DMS79 (cell line): ENCODE measurements at regions not wholly inside any gene's neighbourhood (a gene's known extent, or its start where the extent isn't known, plus 50 kb on each side); places are given as distances from the start of the nearest gene placed in this dataset.
A peak's percentile ranks its signal among the peaks of the same experiment; 100 is the strongest.

Experiments
- DNase-seq: peaks from one replicate; lab custom pipeline; 2025; lab: John Stamatoyannopoulos, UW

DNA sequence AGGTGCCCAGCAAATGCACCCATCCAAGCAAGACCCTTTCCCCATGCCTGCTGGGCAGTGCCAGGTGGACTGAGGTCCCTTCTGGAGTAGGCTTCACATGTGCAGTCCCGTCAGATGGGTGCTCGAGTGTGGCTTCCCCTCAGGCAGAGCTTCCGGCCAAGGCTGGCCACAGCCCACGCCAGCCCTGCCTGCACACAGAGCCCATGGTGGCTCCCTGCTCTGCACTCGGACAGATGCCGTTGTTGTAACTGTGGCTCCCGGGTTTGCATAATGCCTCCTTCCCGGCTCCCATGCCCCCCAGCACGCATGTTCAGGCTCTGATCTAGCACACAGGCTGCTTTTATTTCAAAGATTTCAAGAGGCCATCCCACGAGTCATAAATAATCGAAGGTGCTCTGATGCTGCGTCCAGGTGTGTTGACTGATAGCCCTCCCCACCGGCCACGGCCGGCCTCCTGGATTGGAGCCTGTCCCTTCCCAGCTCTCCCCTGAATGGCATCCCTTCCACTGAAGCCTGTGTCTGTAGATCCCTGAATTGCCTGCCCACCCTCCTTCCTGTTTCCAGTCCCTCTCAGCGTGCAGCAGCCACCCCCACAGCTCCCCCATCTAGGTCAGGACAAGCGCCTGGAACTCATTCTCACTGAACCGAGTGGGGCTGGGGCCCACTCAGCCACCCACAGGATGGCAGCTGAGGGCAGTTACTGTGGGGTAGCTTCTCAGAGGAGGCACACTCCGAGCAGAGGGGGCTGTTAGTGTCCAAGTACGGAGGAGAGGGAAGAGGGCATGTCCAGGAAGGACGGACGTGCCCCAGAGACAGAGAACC lies 100.0 kb upstream of the LINGO1 start:
- no peak for DNase-seq

DNA sequence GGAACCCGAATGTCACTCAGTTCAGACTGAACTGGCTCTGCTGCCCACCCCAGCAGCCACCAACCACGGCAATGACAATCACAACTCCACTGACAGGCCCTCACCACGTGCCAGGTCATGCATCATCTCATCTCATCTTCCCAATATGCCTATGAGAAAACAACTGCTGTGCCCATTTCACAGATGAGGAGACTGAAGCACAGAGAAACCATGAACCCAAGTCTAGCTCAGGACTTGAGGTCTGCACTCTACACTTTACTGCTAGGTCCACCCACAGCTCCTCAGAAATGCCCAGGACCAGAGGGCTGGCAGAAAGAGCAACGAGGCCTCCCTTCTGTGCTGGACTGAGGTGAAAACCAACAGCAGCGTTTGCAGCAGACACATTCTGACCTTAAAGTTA lies 99.2 kb upstream of the LINGO1 start:
- DNase-seq, result no peak

DNA sequence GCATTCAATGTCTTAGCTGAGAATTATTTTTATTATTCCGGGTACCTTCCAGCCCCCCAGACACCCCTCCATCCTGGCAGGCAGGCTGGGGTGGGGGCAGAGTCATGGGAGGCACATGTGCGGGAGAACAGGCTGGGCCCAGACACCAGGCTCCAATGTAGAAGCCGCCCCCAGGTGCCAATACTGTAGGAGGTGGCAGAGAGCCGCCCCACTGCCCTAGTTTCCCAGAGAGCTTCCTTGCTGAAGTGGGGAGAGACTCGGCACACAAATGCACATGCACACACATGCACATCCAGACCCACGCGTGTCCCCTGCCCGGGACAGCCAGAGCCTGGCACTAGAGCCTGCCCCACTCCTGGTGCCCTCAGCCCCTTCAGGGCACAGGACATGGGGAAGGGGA lies 98.4 kb upstream of the LINGO1 start:
- no peak for DNase-seq

DNA sequence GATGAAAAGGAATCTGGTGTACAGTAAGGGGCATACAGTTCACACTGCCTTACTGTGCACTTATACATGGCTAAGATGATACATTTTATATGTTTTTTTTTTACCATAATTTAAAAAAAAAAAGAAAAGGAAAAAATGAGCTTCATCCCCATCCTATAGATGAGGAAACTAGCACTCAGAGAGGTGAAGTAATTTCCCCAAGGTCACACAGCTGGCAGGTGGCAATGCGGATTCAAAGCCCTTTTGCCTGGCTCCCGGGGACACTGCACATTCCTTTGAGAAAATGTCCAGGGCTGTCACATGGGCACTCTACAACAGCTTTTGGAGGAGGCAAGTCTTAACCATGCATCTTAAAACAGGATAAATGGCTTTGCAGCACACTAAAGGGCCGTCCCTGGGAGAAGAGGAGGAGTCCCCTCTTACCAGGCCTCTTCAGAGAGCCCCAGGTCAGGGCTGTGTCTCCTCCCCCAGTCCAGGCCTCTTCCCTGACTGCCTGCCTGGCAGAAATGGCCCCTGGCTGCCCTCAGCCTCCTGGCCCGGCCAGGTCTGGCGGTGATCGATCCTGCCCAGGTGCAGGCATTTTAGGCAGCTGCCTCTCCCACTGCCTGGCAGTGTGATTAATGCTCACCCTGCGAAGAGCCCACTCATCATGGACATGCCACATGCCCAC lies 95.1 kb upstream of the LINGO1 start:
- DNase-seq, result no peak

DNA sequence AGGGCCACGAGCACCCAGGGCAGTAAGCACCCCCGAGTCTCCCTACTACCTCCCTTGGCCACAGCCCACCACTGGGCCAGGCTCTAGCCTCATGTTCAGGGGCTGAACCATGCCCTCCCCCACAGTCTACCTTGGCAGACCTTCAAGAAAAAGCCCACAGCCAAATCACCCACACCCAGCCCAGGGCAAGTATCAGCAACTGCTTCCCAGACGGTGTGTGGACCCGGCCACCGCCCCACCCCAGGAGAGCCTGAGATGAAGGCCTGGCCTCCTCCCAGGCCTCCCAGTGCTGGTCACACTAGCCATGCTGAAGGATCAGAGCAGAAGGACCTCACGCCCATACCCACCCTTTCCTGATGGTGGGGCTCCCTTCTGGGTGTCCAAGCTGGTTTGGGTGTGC lies 92.0 kb upstream of the LINGO1 start:
- no peak for DNase-seq

DNA sequence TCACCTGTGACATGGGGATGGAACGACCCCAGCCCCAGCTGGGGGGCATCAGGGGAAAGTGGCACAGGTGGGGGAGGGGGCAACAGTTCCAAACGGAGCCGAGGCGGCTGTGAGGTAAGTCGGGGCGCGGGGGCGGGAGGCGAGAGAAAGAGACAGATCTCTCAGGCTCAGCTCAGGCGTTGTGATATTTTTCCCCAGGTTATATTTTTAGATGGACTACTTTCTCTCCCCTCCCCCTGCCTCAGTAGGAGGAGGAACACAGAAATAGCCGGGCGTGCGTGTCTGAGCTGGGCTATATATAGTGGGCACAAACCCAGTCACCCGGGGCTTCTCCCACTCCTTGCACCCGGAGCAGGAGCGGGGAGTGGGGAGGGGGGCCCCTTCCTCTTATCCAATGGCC lies 91.0 kb upstream of the LINGO1 start:
- no peak for DNase-seq

DNA sequence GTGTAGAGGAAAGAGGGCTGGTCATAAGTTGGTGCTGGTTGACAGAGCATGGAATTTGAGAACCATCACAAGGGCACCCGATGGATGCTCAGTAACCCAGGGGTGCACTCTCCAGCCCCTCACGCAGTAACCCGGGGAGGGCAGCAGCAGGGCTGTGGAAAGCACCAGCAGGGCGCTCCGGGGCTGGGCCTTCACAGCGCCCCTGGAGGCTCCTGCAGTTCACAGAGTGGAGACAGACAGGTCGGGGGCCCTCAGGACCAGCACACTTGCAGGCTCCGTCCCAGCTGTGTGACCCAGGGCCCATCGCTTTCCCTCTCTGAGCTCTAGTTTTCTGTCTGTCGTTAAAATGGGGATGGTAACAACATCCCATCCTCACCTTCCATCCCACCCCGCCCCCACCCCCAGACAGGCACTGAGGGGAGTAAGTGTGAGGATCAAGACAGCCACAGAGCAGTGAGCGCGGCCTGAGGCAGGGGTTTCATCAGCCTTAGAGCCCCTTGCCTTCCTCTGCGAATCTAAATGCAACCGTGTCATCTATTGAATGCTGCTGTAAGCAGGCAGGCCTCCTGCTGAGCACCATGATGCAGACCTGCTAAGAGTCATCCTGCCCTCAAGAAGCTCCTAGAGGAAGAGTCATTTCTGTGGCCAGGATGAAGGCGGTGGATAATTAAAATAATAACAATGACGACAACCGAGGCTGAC lies 90.2 kb upstream of the LINGO1 start:
- DNase-seq, result no peak

DNA sequence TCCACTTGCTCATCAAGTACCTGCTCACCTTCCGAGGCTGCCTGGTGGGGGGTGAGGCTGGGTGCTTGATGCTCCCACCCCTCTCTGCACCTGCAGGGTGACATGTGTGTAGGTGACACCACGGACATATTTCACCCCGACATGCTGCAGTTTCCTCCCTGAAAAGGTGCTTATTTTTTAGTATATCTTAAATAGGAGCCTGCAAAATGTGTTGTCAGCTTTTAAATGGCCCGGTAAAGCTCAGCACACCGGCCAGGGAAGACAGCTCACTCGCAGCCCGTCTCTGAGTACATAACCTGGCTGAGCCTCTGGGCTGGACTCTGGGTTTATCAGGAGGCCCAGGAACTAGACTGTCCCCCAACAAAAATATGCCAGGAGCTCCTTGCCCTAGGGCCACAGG lies 89.3 kb upstream of the LINGO1 start:
- no peak for DNase-seq

DNA sequence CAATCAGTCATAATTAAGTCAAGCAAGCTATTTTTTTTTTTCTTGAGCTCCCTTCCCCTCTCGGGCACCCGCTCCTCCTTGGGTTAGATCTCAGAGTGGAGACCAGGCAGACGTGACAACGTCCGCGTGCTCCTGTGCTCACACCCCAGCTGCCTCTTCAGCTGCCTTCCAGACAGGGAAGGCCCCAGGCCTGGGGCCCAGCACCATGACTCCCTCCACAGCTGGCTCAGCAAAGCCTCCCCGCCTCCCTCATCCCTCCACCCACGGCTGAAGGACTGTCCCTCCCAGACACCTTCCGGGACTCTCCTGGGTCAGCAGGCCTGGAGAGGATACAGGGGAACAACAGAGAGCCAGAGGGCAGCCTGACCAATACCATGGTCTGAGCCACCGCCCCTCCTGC lies 87.9 kb upstream of the LINGO1 start:
- DNase-seq, result no peak

DNA sequence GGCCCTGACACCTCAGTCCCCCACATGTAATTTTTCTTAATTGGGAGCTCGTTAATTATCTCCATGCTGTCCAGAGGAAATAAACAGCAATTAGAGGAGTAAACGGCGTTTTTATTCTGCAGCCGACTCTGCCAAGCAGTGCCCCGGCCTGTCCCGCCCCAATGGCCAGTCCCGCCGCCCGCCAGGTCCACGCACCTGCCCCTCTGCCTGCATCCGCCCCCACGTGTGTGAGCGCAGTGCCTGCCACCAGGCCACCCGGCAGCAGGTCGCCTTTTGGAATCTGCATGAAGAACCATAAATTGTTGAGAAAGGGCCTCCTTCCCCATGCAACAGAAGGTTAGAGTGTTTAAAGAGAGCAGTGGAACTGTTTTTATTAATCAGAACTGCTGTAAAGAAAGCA lies 87.5 kb upstream of the LINGO1 start:
- DNase-seq, result no peak

DNA sequence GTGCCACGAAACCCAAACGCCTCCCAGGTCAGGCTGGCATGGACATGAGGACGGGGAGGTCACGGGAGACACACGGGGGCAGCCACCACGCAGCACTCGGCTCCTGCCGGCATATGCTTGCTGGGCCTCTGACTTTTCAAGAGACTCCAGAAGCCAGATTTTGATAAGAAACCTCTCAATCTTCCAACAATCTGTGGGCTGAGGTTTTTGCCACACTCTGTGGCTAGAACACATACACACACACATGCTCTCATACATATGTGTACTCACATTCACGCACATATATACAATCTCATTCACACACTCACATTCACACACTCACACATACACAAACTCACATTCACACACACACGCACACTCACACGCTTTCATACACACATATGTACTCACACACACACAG lies 86.7 kb upstream of the LINGO1 start:
- DNase-seq, result no peak

DNA sequence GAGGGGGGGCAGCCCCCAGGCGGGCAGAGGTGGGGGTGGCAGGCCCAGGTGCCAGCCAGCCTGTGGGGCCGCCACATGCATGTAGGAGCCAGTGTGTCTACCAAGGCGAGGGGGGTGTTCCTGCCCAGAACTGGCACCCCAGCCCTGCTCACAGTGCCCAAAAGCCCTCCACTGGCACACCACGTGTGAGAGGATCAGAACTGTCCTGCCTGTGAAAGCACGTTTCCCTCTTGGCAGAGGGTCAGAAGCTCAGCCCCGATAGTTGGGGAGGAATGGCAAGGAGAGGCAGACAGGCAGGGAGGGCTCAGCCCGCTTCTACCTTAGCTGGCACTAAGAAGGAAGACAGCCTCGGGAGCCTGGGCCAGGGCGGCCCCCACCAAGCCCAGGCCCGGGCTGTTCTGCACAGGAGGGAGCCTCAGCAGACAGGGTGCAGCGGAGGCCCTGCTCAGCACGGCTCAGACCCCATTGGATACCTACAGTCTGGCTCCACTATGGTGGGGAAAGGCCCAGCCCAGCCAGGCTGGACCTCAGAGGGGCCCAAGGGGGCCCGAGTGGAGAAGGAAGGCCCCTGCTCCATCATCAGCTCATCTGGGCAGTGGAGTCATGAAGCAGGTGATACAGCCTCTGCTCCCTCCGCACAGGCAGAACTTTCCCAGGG lies 84.8 kb upstream of the LINGO1 start:
- peak; percentile 59 for DNase-seq

DNA sequence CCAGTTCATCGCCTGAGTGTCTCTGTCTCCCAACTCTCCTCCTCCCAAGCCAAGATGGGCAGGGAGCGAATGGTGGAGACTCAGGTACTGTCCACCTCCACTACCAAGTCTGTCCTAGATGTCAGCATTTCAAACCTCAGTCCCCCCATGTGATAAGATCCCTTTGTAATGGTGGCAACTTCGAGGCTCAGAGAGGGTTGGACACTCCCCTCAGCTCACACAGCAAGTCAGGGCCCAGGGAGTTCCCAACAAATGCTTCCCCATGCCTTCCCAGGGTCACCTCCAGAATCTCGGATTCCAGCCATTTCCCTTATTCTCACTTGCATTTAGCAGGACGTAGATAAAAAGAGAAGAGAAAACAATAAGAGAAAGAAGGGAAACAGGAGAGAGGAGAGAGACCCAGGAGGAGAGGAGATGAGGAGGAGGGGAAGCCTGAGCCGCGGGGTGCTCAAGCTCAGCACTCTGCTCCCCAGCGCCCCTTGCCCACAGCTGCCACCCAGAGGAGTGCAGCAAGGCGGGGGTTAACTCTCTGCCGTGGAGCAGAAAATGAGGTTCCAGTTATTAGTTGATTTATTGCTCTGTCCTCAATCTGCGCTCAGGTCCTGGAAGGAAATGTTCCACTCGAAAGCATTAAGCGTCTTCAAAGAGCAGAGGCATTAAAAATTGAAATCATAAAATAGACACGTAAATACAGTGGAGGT lies 84.1 kb upstream of the LINGO1 start:
- DNase-seq, result peak; percentile 59

DNA sequence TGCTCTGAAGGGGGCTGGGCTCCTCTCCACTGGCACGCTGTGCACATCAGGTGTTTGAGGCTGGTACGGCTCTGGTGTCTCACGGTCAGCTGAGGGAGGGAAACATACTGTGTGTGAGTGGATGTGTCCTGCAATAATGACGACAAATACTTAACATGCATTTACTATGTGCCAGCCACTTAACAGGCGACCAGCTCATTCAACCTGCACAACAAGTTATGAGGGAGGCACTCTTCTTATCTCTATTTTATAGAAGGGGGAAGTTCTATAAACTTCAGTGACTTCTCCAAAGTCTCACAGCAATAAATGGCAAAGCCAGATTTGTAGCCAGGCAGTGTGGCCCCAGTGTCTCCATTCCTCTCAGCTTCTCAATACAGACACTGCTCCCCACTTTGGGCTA lies 83.1 kb upstream of the LINGO1 start:
- no peak for DNase-seq

DNA sequence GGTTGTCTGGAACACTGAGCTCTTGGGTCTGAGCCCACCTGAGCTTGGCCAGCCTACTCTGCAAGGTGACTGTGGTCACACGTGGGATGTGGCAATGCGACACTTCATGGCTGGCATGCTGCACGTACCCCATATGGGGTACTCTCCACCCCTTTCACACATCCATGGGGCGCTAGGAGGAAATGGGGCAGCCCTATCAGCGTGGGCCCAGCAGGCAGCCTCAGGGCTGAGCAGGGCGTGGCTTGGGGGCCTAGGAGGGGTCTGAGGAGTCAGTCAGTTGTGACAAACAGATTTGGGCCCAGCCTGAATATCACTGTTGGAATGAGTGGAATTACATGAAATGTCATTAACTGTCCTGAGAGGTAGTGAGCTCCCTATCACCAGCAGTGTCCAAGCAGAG lies 82.3 kb upstream of the LINGO1 start:
- no peak for DNase-seq

DNA sequence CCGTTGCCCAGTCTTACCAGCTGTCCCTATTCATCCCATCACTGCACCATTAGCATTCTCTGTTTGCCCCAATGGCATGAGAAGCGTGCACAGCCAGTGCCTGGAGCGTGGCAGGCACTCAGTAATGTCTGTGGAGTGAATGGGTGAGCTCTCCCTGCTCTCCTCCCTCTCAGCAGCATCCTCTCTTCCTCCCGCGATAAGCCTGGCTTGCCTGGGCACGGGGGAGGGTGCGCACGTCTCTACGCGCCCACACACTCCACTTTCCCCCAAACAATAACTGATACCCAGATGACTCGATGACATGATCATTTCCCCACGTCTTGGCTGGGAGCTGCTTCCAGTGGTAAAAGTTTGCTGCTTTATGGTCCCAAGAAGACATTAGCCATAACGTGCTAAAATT lies 81.8 kb upstream of the LINGO1 start:
- DNase-seq, result no peak

DNA sequence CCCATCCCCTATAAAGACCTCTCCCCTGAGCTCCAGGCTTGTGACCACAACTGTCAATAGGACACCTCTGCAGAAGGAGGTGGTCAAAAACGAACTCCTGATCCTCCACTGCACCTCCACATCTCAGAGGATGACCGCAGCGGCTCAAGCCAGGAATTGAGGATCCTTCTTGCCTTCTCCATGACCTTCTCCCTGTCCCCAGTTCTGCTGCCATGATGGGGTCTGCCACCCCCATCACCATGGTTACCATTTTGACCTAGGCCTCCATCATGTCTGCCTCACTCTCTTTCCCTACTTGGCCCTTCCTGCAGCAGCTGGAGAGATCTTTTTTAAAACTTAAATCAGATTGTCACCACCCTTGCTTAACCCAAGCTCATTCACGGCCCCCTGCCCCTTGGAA lies 81.3 kb upstream of the LINGO1 start:
- DNase-seq, result no peak

DNA sequence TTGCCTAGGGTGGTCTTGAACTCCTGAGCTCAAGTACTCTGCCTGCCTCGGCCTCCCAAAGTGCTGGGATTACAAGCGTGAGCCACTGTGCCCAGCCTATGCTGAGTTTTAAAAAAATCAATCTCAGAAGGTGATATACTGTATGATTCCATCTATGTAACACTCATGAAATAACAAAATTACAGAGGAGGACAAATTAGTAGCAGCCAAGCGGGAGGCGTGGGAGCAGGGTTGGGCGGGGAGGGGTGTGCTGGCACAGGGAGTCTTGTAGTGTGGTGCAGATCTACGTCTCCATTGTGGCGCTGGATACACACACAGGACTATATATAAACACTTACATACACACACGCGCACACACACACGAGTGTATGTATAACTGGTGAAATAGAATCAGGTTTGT lies 80.6 kb upstream of the LINGO1 start:
- no peak for DNase-seq

DNA sequence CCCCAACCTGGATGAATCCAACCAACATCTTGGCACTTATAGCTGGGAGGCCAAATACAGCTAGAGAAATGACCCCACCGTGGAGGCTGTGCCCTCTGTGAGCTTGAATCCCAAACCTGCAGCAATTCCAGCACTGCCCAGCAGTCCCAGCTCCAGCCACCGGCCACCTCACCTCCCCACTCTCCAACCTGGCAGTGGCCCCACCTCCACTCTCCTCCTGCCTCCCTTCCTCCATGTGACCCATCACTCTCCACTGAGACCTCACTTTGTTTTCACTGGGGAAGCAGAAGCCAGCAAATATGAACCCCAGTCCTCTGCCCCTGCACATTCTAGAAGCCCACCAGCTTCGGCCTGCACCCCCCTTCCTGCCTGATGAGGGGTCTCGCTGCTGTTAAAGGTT lies 79.7 kb upstream of the LINGO1 start:
- DNase-seq, result no peak

DNA sequence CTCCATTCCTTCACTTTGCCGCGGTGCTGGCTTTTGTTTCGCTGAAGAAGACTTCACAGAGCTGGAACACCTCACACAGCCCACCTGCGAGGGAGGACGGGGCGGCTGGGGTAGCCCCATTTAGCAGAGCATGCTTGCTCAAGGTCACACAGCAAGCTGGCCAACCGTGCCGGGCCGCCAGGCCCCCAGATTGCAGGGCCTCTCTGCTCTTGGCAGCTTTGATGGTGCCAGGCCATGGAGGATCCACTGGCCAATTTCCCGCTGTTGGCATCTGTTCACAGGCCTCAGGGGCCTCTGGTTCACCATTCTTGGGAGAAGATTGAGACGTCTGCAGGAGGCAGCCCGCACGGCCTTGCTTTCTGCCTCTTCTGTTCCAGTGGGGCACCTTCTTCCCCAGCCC lies 77.9 kb upstream of the LINGO1 start:
- no peak for DNase-seq

DNA sequence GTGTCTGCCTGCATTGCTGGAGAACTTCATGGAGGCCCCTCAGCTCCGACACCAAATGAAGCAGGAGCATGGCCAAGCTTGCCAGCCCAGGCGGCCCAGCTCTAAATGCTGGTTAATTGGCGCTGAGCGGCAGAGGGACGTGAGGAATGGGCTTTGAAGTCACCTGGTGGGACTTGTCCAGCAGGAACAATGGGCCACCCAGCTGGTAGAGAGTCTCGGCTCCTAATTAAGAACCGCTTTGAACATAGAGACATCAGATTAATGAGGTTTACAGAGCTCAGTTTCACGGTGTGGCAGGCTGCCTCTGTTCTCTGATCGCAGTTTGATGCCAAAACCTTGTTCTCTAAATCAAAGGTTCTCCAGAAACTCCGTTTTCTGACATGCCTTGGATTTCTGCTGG lies 77.5 kb upstream of the LINGO1 start:
- no peak for DNase-seq
